ENCODE measurements at regions not wholly inside any gene's neighbourhood (a gene's known extent, or its start where the extent isn't known, plus 50 kb on each side); places are given as distances from the start of the nearest gene placed in this dataset.
"Not testable (repeated sequence)": the region's sequence is repeated elsewhere in the genome, so short reads cannot be mapped to it uniquely, and the experiment has no call there.

- no peak for DNase-seq
These were observed 97.9 kb upstream of the RGS1 start for GRCh38 chr1:192477630-192478029.

DNA sequence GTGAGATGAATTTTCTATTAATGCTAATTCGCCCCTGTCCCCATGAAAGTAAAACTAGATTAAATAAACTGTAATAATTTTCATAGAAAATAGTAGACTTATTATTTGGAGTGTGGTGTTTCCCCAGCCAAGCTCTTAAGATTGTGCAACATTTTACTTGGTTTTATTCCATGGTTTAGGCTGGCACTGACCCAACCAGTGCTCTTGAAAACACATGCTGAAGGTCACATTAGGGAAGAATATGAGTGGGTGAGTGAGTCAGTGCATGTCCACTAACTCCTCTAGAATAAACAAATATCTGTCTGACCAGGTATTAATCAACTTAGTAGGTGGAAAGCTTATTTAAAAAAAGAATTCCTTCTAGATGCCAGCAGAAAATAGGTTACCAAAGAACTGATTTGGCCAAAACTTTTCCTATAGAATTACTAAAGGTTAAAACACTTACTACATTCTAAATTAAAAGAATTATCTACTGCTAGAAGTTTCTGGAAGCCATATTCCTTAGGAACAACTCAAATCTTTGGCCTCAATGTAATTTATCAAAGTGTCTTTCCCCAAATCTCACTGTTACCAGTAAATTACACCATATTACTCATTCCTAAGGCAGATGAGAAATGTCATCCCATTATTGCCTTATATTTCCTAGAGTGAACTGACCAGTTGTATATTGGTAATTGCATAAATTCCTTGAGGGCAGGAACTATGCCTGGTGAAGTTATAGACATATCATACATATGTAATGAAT is 89.7 kb upstream of the RGS1 start:
- no peak for DNase-seq

DNA sequence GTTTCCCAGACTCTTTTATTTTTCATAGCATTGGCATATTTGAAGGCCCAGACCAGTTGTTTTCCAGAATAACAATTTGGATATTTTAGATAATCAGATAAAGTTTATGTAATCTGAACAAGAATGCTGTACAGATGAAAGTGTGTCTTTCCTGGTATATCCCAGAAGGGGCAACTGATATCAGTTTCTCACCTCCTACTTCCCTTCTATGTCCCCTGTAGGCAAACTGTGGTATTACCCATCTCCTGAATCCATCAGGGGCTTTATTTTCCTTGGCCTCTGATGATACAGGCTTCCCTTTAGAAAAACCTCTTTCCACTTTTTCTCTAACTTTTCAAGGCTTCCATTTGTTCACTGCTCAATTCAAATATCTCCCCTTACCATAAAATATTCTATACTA is 87.5 kb upstream of the RGS1 start:
- no peak for DNase-seq

DNA sequence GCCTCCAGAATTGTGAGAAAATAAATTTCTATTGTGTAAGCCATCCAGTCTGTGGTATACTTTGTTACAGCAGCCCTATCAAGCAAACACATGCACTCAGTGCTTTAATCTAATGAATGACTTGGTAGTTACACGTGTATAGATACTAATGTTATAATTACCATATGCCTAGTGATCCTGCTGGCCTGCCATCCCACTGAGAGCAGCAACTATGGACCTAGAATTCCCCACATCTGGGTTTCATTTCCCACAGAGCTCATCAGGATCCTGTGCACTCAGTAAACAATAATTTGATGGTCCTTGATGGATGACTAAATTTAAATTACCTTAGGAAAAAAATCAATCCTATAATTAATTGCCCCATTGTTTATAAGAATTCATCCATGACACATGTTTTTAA is 86.5 kb upstream of the RGS1 start:
- DNase-seq = no peak

DNA sequence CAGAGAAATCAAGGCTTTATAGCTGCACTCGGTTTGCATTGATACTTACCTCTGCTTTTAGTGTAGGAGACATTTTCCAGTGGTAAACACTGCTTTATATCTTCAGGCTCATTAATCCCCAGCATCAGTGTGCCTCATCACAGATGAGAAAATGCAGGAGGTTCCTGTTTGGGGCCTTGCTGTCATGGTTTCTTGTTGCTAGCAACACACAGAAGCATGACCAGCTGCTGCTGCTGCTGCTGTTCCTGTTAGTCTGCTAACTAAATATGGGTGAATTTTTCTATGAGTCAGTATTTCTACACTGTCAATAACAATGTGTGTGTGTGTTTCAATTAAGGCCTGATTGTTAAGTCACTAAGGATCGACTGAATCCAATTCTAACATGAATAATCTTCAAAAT is 85.8 kb upstream of the RGS1 start:
- DNase-seq = no peak

- DNase-seq = no peak
These were observed 83.6 kb upstream of the RGS1 start for GRCh38 chr1:192491804-192492554.

- no peak for DNase-seq
These were observed 82.0 kb upstream of the RGS1 start for GRCh38 chr1:192493584-192493983.

GRCh38 chr1:192496369-192497056 is 79.1 kb upstream of the RGS1 start:
- no peak for DNase-seq

DNA sequence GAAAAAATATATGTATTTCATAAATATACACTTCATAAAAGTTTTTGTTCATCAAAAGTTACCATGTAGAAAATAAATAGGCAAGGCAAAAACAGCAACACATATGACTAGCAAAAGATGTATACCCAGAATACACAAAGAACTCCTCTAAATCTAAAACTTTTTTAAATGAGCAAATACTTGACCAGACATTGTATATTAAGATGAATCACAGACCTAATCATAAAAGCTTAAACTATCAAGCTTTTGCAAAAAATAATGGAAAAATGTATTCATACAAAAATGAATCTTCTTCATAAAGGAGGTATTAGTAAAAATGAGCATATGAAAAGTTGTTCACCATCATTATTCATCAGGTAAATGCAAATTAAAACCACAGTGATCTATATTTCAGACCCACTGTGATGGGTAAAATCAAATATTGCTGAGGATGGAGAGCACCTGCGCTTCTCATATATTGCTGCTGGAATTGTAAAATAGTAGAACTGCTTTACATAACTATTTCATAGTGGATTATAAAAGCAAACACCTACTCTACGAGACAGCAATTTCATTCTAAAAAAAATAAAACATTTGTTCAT is 78.3 kb upstream of the RGS1 start:
- DNase-seq = no peak

DNA sequence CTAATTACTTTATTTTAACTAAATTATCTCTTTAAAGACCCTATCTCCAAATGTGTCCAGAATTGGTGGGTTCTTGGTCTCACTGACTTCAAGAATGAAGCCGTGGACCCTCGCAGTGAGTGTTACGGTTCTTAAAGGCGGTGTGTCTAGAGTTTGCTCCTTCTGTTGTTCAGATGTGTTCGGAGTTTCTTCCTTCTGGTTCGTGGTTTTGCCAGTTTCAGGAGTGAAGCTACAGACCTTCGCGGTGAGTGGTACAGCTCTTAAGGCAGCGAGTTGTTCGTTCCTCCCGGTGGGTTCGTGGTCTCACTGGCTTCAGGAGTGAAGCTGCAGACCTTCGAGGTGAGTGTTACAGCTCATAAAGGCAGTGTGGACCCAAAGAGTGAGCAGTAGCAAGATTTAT is 77.5 kb upstream of the RGS1 start:
- not testable (repeated sequence) for DNase-seq

DNA sequence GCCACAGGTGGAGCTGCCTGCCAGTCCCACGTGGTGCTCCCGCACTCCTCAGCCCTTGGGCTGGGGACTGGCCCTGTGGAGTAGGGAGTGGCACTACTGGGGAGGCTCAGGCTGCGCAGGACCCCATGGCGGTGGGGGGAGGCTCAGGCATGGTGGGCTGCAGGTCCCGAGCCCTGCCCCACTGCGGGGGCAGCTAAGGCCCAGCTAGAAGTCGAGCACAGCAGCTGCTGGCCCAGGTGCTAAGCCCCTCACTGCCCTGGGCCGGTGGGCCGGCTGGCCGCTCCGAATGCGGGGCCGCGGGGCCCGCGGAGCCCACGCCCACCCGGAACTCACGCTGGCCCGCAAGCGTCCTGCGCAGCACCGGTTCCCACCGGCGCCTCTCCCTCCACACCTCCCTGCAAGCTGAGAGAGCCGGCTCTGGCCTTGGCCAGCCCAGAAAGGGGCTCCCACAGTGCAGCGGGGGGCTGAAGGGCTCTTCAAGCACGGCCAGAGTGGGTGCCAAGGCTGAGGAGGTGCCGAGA is 76.5 kb upstream of the RGS1 start:
- DNase-seq = not testable (repeated sequence)

DNA sequence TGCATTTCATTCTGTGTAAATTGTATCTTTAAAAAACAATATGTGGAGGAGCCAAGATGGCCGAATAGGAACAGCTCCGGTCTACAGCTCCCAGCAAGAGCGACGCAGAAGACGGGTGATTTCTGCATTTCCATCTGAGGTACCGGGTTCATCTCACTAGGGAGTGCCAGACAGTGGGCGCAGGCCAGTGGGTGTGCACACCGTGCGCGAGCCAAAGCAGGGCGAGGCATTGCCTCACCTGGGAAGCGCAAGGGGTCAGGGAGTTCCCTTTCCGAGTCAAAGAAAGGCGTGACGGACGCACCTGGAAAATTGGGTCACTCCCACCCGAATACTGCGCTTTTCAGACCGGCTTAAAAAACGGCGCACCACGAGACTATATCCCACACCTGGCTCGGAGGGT is 75.0 kb upstream of the RGS1 start:
- DNase-seq = not testable (repeated sequence)

DNA sequence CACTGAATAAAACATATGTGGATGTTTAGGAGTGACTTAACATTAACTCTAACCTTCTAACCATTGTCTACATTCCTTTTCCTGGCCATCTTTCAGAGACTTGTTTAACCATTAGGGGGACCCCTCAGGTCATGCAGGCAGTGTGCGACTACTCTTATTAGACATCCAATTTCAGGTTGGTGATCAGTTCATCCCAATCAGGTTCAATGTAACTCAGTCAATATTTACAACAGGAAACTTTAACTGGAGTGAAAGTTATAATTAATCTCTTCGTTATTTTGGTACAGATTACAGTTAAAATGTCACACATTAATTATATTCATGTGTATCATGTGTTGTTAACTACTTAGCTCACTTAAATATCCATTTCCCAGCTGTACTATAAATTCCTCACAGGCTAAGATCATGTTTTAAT is 68.8 kb upstream of the RGS1 start:
- DNase-seq = no peak

DNA sequence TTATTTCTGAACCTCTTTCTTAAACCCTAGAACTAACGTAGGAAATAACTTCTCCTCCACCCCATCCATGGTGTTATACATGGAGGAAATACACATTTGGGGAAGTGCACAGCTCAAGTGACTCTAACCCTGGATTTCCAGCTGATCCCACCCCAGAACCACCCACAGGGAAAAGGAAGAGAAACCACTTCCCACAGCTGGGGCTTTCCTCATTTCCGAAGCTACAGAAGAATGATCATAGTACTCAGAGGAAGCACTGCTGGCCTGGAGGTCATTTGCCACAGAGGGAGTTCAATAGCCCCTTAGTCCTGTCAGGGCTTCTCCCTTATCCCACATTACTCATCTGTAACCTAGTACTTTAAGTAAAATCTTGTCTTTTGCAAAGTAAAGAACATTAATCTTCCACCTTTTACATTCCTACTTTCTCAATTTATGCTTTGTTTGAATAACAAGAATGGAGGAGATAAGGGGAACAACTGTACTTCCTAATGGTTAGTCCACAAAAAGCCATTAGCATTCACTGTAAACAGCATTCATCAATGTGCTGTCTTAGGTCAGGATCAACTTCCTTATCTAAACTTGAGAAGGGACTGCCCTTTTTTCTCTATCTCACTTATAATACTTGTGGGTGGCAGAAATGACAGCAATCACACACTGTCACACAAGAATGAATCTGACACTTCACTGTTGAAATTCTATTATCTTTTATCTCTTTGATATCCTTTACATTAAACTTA is 63.0 kb upstream of the RGS1 start:
- no peak for DNase-seq

GRCh38 chr1:192513196-192513595 is 62.4 kb upstream of the RGS1 start:
- no peak for DNase-seq

DNA sequence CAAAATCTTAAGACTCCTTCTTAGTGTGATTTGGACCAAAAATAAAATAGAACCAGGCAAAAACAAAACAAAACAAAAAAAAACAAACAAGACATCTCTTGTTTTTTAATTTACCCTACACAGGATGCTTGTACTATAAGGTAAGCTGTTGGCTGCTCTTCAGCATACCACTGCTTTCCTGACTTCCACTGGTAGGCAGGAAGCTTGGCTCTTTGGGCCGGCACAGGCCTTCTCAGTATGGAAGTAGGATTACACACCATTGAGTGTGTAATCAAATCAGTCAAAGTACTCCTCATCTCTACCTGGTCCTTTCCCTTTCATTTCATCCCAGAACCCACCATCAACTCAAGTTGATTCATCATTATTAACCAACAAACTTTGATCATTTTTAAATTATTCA is 61.9 kb upstream of the RGS1 start:
- no peak for DNase-seq

DNA sequence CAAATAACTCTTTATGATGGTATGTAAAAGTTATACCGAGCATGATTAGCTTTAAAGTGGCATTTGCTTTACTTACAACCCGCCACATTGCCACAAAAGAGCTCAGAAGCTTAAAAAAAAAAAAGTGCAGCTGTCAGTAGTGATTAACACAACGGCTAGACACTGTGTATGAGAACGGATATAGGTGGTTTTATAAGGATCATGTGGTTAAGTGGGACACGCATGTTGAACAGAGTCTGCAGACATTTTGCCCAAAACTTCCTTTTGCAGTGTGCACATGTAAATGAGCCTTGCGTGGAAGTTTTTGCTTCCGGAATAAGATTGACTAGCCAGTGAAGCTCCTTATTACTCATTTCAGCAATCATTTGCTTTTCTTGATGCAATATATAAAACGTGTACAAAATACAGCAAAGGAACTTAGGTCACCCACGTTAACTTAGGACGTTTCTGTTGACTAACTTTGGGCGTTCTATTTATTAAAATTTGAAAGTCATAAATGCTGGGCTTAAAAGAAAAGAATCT is 58.7 kb upstream of the RGS1 start:
- peak; percentile 16 to 39 for DNase-seq

DNA sequence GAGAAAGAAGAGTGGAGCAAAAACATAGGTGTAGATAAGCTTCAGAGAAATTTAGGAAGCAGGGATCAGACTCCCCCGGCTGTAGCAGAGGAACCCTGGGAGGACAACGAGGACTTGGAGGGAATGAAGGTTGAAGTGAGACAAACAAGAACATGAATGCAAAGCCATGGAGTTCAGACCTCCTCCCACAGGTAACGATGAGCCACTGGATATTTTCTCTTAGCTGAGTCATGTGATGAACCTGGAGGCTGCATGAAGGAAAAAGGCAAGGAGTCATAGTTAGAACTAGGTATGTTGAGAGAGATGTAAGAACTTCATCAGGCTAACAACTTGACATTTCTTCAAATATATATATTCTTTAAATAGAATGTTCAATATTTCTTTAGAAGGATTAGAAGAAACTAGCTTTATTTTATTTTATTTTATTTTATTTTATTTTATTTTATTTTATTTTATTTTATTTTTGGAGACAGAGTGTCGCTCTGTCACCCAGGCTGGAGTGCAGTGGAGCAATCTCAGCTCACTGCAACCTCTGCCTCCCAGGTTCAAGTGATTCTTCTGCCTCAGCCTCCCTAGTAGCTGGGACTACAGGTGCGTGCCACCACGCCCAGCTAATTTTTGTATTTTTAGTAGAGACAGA is 57.7 kb upstream of the RGS1 start:
- not testable (repeated sequence) for DNase-seq

- no peak for DNase-seq
These were observed 56.9 kb upstream of the RGS1 start for GRCh38 chr1:192518700-192519099.

DNA sequence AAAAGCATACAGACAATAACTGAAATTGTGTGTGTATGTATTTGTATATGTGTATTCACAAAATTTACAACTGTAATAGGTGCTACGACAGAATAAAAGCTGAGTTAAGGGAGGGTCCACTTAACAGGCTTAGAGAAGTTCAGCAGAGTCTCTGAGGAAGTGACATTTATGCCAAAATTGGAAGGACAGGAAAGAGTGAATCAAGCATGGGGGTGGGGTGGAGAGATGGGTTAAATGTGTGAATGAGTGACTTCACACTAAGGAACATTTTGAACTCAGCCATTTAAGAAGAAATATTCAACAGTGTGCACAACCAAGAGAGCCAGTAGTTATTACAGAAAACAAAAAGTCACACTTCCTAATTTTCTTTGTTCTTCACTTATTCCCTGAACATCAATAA is 53.8 kb upstream of the RGS1 start:
- peak; percentile 21 to 31 for DNase-seq

DNA sequence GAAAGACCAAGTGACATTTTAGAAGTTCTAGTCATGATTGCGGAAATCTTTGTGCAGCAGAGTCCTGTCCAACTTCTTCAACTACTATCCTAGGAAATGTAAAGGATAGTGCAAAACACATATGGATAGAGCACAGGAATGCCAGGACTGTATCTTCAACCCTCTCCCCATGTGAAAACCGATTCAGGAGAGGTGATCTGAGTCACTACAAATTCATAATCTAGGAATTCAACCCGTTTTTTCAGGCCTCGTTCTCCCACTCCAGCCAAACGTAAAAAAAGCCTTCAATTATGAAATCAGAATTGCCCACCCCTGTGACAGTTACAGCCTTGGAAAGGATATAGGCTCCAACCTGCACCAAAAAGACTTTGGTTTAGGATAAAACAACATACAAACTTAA is 52.9 kb upstream of the RGS1 start:
- no peak for DNase-seq

DNA sequence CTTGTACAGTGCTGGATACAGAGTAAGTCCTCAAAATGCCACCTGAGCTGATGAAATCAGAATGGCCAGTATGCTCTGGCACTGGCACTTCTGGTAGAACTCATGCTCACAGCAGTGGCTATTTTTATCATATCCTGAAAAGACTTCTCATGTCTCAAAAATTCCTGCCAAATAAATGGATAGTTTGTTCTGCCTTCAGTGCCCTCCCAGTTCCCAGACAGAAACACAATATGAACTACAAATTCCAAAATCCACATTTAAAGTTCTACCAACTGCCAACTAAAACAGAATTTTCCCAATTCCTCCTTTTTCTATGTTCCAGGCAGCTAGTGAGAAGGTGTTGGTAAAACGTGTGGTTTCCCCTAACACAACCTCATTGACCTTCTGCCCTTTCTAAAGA is 51.4 kb upstream of the RGS1 start:
- DNase-seq = no peak
